IMR-90 (cell line): ENCODE measurements at regions not wholly inside any gene's neighbourhood (a gene's known extent, or its start where the extent isn't known, plus 50 kb on each side); places are given as distances from the start of the nearest gene placed in this dataset.

ENCODE experiments used
- CTCF ChIP-seq: conservative IDR thresholded peaks from 2 replicates; pipeline ENCODE4 v1.5.1; 2012; ENCODE audit warnings: mild to moderate bottlenecking, low read depth, low read length, improper control_type of control experiment
- MAZ ChIP-seq: IDR thresholded peaks from 2 replicates; pipeline ENCODE4 v1.6.1; 2012; ENCODE audit warnings: low read depth, mild to moderate bottlenecking, low read length, improper control_type of control experiment, moderate library complexity, borderline replicate concordance
- POLR2A ChIP-seq: IDR thresholded peaks from 2 replicates; pipeline ENCODE4 v1.6.1; 2012; ENCODE audit warnings: mild to moderate bottlenecking, low read depth, low read length
- RFX5 ChIP-seq: IDR thresholded peaks from 2 replicates; pipeline ENCODE4 v1.8.0; 2012; ENCODE audit warnings: low read depth, mild to moderate bottlenecking, low read length, moderate library complexity

GRCh38 chr2:198213253-198213652 lies 408.9 kb downstream of the PLCL1 start:
- TF ChIP-seq CTCF (no peak), RFX5 (no peak), POLR2A (no peak), MAZ (no peak)
